NCI-H146 treated with DMSO at 0.1 percent for 48 hours (cell line): ENCODE measurements at regions not wholly inside any gene's neighbourhood (a gene's known extent, or its start where the extent isn't known, plus 50 kb on each side); places are given as distances from the start of the nearest gene placed in this dataset.
"Not testable (repeated sequence)": the region's sequence is repeated elsewhere in the genome, so short reads cannot be mapped to it uniquely, and the experiment has no call there.

Experiments
- DNase-seq: peaks from one replicate; lab custom pipeline; 2025; ENCODE audit not compliant: unreplicated experiment; lab: John Stamatoyannopoulos, UW

- no peak for DNase-seq
Observed at GRCh38 chr2:129010262-129010661, 691.6 kb upstream of the HS6ST1 start.

GRCh38 chr2:129011466-129012061 lies 692.9 kb upstream of the HS6ST1 start:
- no peak for DNase-seq

- DNase-seq: no peak
Observed at GRCh38 chr2:129014432-129014831, 695.8 kb upstream of the HS6ST1 start.

- no peak for DNase-seq
Observed at GRCh38 chr2:129015397-129016285, 697.0 kb upstream of the HS6ST1 start.

- DNase-seq: no peak
Observed at GRCh38 chr2:129016972-129017371, 698.3 kb upstream of the HS6ST1 start.

GRCh38 chr2:129024796-129025195 lies 706.1 kb upstream of the HS6ST1 start:
- no peak for DNase-seq

- DNase-seq: no peak
Observed at GRCh38 chr2:129035992-129036391, 717.3 kb upstream of the HS6ST1 start.

- DNase-seq: not testable (repeated sequence)
Observed at GRCh38 chr2:129043677-129044076, 725.0 kb upstream of the HS6ST1 start.

GRCh38 chr2:129046475-129046874 lies 727.8 kb upstream of the HS6ST1 start:
- DNase-seq: not testable (repeated sequence)

- no peak for DNase-seq
Observed at GRCh38 chr2:129050101-129050500, 731.4 kb upstream of the HS6ST1 start.

GRCh38 chr2:129055242-129055641 lies 736.6 kb upstream of the HS6ST1 start:
- DNase-seq: no peak

- no peak for DNase-seq
Observed at GRCh38 chr2:129055824-129056223, 737.2 kb upstream of the HS6ST1 start.

- no peak for DNase-seq
Observed at GRCh38 chr2:129056309-129056958, 737.8 kb upstream of the HS6ST1 start.

- no peak for DNase-seq
Observed at GRCh38 chr2:129056959-129057317, 738.3 kb upstream of the HS6ST1 start.

GRCh38 chr2:129058981-129059380 lies 740.3 kb upstream of the HS6ST1 start:
- peak; percentile 6 for DNase-seq

GRCh38 chr2:129059476-129059875 lies 740.8 kb upstream of the HS6ST1 start:
- no peak for DNase-seq

- DNase-seq: no peak
Observed at GRCh38 chr2:129061069-129061768, 742.6 kb upstream of the HS6ST1 start.

GRCh38 chr2:129061769-129062121 lies 743.1 kb upstream of the HS6ST1 start:
- DNase-seq: no peak

GRCh38 chr2:129062146-129062912 lies 743.7 kb upstream of the HS6ST1 start:
- no peak for DNase-seq

GRCh38 chr2:129067070-129067469 lies 748.4 kb upstream of the HS6ST1 start:
- DNase-seq: no peak

- DNase-seq: no peak
Observed at GRCh38 chr2:129067953-129068352, 749.3 kb upstream of the HS6ST1 start.
